ENCODE measurements at regions not wholly inside any gene's neighbourhood (a gene's known extent, or its start where the extent isn't known, plus 50 kb on each side); places are given as distances from the start of the nearest gene placed in this dataset.
A peak's percentile ranks its signal among the peaks of the same experiment; 100 is the strongest.

DNA sequence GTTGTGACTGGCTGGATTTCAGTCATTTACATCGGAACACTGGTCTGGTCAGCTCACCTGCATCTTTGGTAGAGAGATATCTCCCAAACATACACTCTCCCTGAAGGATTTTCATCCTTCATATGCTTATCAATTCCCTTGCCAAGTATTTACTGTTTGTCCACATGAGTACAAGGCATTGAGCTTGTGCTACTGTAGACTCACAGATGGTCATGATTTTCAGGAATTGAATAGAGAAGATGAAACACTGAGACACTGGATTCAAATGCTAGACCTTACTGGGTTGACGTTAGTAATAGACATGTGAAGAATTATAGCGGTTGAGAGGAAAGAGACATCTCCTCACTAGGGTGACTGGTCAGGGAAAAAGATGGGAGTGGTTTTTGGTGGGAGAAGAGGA, 62.9 kb upstream of the ABL1 start:
- H3K27me3 ChIP-seq: no peaks in the 10 kb centered on the region
- H3K27ac ChIP-seq (replicated peaks in 1 of 4): no peak overlapping the region
- TF ChIP-seq POLR2AphosphoS5 (IDR thresholded peaks at IDR 0.05) (no peak), EP300 (IDR thresholded peaks at IDR 0.05) (no peak), POLR2A (IDR thresholded peaks at IDR 0.05; ENCODE audit: low read depth) (no peak), CTCF (IDR thresholded peaks at IDR 0.05) (no peak)
- H3K4me1 ChIP-seq: peaks cover under 1 to 49% (median 30%) of the 10 kb centered on the region in 4 donors
- H3K9me3 ChIP-seq: no peaks in the 10 kb centered on the region
- intact Hi-C loops (cut with DNase I): no loop called here
- 85% methylated on average over 3 of the region's 3 CpGs for WGBS
- no peaks in the 10 kb centered on the region for H3K36me3 ChIP-seq
- H3K4me3 ChIP-seq: no peak overlapping the region
- DNase-seq (ENCODE audit: extremely low spot score): no peak

DNA sequence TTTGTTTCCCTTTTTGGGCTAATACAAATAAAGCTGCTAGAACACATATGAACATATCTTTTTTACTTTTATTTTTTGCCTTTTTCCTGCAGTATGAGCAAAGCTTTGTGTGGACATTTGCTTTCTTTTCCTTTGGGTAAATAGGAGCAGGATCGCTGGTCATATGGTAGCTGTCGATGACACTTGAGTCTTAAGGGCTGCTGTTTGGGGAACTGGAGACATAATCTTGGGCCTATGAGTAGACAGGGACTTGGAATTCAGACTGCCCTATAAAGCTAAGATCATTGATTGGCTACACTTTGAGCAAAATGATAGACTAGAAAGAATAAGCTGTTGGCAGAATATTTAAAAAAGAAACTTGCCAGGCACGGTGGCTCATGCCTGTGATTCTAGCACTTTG, 60.9 kb upstream of the ABL1 start:
- H3K27ac ChIP-seq (replicated peaks in 1 of 4): no peak overlapping the region
- TF ChIP-seq EP300 (IDR thresholded peaks at IDR 0.05) (no peak), POLR2AphosphoS5 (IDR thresholded peaks at IDR 0.05) (no peak), POLR2A (IDR thresholded peaks at IDR 0.05; ENCODE audit: low read depth) (no peak), CTCF (IDR thresholded peaks at IDR 0.05) (no peak)
- H3K4me3 ChIP-seq: no peak overlapping the region
- WGBS: 72% methylated on average over 3 of the region's 3 CpGs
- intact Hi-C loops (cut with DNase I): no loop called here
- DNase-seq (ENCODE audit: extremely low spot score): no peak
- H3K9me3 ChIP-seq: no peaks in the 10 kb centered on the region
- H3K4me1 ChIP-seq: peaks cover 0 to 49% (median 29%) of the 10 kb centered on the region in 4 donors
- H3K27me3 ChIP-seq: no peaks in the 10 kb centered on the region
- no peaks in the 10 kb centered on the region for H3K36me3 ChIP-seq

DNA sequence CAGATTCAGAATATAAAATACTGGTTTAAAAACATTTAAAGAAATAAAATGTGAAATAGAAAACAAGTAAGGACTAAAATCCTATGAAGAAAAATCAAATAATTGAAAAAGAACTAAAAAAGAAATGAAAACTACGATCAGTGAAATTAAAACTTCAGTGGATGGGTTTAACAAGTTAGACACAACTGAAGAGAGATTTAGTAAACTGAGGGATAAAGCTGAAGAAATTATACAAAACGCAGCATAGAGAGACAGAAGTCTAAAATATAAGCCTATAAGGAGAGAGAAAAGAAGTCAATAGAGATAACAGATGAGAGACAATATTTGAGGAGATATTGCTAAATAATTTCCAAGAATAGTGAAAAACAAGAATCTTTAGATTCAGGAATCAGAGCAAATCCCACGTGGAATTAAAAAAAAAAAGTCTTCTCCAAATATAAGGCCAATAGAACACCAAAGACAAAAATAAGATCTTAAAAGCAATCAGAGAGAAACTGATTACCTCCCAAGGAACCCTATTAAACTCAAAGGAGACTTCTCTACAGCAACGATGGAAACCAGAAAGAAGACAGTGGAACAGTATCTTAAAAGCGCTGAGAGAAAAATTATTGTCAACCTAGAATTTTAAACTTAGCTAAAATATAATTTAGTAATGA, 59.6 kb upstream of the ABL1 start:
- intact Hi-C loops (cut with DNase I): no loop called here
- no peak for DNase-seq (ENCODE audit: extremely low spot score)
- Histone ChIP-seq H3K27me3 (no peaks in the 10 kb centered on the region), H3K4me1 (peaks cover 9 to 57% (median 42%) of the 10 kb centered on the region in 4 donors), H3K27ac (replicated peaks in 1 of 4) (no peak overlapping the region), H3K9me3 (no peaks in the 10 kb centered on the region), H3K36me3 (no peaks in the 10 kb centered on the region), H3K4me3 (no peak overlapping the region)
- WGBS: 92% methylated on average over 5 of the region's 5 CpGs
- TF ChIP-seq EP300 (IDR thresholded peaks at IDR 0.05) (no peak), POLR2A (IDR thresholded peaks at IDR 0.05; ENCODE audit: low read depth) (no peak), CTCF (IDR thresholded peaks at IDR 0.05) (no peak), POLR2AphosphoS5 (IDR thresholded peaks at IDR 0.05) (no peak)

DNA sequence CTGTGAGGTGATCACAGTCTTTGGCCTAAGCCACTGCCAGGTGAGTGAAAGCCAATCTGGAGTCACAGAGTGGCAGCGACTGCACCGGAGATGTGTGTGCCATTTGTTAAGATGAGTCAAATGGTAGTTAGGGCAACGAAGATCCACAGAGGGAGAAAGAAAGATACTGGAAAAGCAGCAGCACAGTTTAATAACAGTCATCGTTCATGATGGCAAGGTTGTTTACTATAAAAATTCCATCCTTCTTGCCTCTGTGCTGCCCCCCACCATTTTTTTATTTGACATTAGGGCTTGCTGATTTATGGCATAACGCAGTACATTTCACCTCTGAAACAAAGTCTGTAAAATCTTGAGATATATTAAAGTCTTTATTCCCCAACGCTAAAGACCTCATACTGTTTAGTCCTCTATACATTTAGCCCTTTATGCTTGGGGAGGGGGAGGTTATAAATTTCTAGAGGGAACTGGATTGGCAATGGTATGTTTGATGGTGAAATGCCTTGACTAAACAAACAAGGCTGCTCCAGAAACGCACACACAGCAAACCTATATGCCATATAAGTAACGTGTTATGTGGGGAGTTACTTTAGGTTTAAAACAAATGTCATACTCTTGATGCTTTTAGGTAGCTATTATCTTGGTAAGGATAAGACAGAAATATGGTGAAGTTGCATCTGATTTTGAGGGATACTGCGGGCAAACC, 55.8 kb upstream of the ABL1 start:
- Histone ChIP-seq H3K4me1 (peaks cover 31 to 71% (median 62%) of the 10 kb centered on the region in 4 donors), H3K36me3 (no peaks in the 10 kb centered on the region), H3K27ac (replicated peaks in 1 of 4) (peak overlapping the region; percentile 87 to 92 (median 90)), H3K27me3 (no peaks in the 10 kb centered on the region), H3K9me3 (no peaks in the 10 kb centered on the region), H3K4me3 (no peak overlapping the region)
- intact Hi-C loops (cut with DNase I): no loop called here
- WGBS: 63% methylated on average over 9 of the region's 9 CpGs
- no peak for TF ChIP-seq EP300 (IDR thresholded peaks at IDR 0.05)
- TF ChIP-seq POLR2AphosphoS5 (IDR thresholded peaks at IDR 0.05): peak; percentile 47 to 55
- TF ChIP-seq CTCF (IDR thresholded peaks at IDR 0.05): no peak
- no peak for TF ChIP-seq POLR2A (IDR thresholded peaks at IDR 0.05; ENCODE audit: low read depth)
- DNase-seq (ENCODE audit: extremely low spot score): no peak

All from esophagus muscularis mucosa (tissue), 4 donors.